Erythroblast (primary cell): ENCODE measurements at regions not wholly inside any gene's neighbourhood (a gene's known extent, or its start where the extent isn't known, plus 50 kb on each side); places are given as distances from the start of the nearest gene placed in this dataset.

Source experiments
- GATA1 ChIP-seq: IDR thresholded peaks from 2 replicates; pipeline ENCODE4 v1.6.1; 2011; ENCODE audit warnings: low read depth, mild to moderate bottlenecking, control low read depth, low read length, moderate library complexity
- POLR2A ChIP-seq: IDR thresholded peaks from 2 replicates; pipeline ENCODE4 v1.6.1; 2011; ENCODE audit warnings: mild to moderate bottlenecking, low read length

GRCh38 chr7:32250471-32251260 lies 180.5 kb upstream of the PDE1C start:
- TF ChIP-seq POLR2A = no peak
- no peak for TF ChIP-seq GATA1
